Neural crest cell (in vitro differentiated cells): ENCODE measurements at regions not wholly inside any gene's neighbourhood (a gene's known extent, or its start where the extent isn't known, plus 50 kb on each side); places are given as distances from the start of the nearest gene placed in this dataset.
A peak's percentile ranks its signal among the peaks of the same experiment; 100 is the strongest.
"Not testable (repeated sequence)": the region's sequence is repeated elsewhere in the genome, so short reads cannot be mapped to it uniquely, and the experiment has no call there.

Experiments
- DNase-seq: peaks from one replicate; pipeline ENCODE4 v3.0.0; 2021; ENCODE audit warnings: low read depth, mixed read lengths, low spot score
- H3K27ac Mint-ChIP-seq: one replicate; pipeline ENCODE4 v1.8.0; 2021; ENCODE audit warnings: mild to moderate bottlenecking, mixed read lengths; ENCODE audit not compliant: unreplicated experiment
- H3K27me3 Mint-ChIP-seq: 2 replicates; pipeline ENCODE4 v1.8.0; 2021; ENCODE audit warnings: low read depth, mild to moderate bottlenecking, mixed read lengths
- H3K36me3 Mint-ChIP-seq: 2 replicates; pipeline ENCODE4 v1.8.0; 2021; ENCODE audit warnings: low read depth, mild to moderate bottlenecking, mixed read lengths
- H3K4me1 Mint-ChIP-seq: 2 replicates; pipeline ENCODE4 v1.8.0; 2021; ENCODE audit warnings: mixed read lengths
- H3K4me3 Mint-ChIP-seq: one replicate; pipeline ENCODE4 v1.8.0; 2021; ENCODE audit warnings: mild to moderate bottlenecking, mixed read lengths
- H3K9me3 Mint-ChIP-seq: 2 replicates; pipeline ENCODE4 v1.8.0; 2021; ENCODE audit warnings: mixed read lengths
- CTCF ChIP-seq: fragments of 200-600 bp; sonication (generic); conservative IDR thresholded peaks from 2 replicates; pipeline ENCODE4 v1.5.0; 2021; ENCODE audit warnings: antibody characterized with exemption, mild to moderate bottlenecking

GRCh38 chr6:112470376-112470775 lies 123.2 kb downstream of the RFPL4B start:
- Mint-ChIP-seq H3K4me1 (peaks cover 27% of the 10 kb centered on the region), H3K4me3 (no peak overlapping the region), H3K27ac (peak overlapping the region; percentile 22), H3K27me3 (no peaks in the 10 kb centered on the region), H3K36me3 (peaks cover 3% of the 10 kb centered on the region), H3K9me3 (peaks cover 3% of the 10 kb centered on the region)
- TF ChIP-seq CTCF: no peak
- DNase-seq: no peak

DNA sequence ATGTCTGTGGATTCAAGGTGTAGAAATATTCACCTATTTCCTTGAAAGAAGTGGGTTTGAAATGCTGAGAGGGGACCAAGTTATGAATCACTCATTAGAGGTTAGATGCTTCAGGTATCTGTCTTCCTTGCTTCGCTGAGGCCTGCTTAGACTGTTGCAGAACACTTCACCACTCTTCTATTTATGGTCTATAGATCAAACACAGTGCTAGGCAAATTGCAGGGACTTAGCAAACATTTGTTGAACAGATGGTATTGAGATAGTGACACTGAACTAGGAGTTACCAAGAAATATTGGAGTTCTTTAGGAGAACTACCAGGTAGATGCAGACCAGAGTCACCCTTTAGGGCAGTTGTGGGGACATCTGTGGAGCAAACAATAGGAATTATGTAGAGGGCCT lies 123.8 kb downstream of the RFPL4B start:
- peaks cover 3% of the 10 kb centered on the region for H3K36me3 Mint-ChIP-seq
- DNase-seq: no peak
- H3K4me3 Mint-ChIP-seq: no peak overlapping the region
- H3K27me3 Mint-ChIP-seq: no peaks in the 10 kb centered on the region
- H3K4me1 Mint-ChIP-seq: peaks cover 31% of the 10 kb centered on the region
- no peak overlapping the region for H3K27ac Mint-ChIP-seq
- no peak for TF ChIP-seq CTCF
- H3K9me3 Mint-ChIP-seq: peaks cover 3% of the 10 kb centered on the region

DNA sequence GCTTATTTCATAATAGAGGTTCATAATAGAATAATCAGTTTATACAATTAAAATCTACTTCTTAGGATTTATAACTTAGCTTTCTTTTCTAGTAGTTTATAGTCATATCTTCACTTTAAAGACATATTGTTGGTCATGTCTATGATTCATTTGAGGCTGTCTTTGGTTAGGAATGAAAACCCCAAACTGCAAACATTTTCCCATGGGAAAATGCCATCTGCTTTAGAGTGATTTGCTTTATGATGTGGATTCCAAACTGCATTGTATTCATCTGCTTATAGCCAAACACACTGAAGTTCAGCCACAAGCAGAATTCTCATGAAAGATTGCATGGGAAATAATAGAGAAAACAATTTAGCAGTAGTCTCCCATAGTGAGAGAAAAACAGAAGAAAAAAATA lies 128.0 kb downstream of the RFPL4B start:
- DNase-seq: no peak
- peaks cover 35% of the 10 kb centered on the region for H3K4me1 Mint-ChIP-seq
- peaks cover 3% of the 10 kb centered on the region for H3K36me3 Mint-ChIP-seq
- H3K27ac Mint-ChIP-seq: no peak overlapping the region
- H3K4me3 Mint-ChIP-seq: no peak overlapping the region
- H3K9me3 Mint-ChIP-seq: peaks cover 14% of the 10 kb centered on the region
- H3K27me3 Mint-ChIP-seq: no peaks in the 10 kb centered on the region
- TF ChIP-seq CTCF: no peak

- Mint-ChIP-seq H3K36me3 (no peaks in the 10 kb centered on the region), H3K9me3 (peaks cover 18% of the 10 kb centered on the region), H3K27me3 (no peaks in the 10 kb centered on the region), H3K27ac (no peak overlapping the region), H3K4me3 (no peak overlapping the region), H3K4me1 (peaks cover 17% of the 10 kb centered on the region)
- no peak for TF ChIP-seq CTCF
- DNase-seq: no peak
Observed at GRCh38 chr6:112477125-112477524, 130.0 kb downstream of the RFPL4B start.

- H3K4me1 Mint-ChIP-seq: peaks cover 16% of the 10 kb centered on the region
- TF ChIP-seq CTCF: no peak
- no peaks in the 10 kb centered on the region for H3K36me3 Mint-ChIP-seq
- no peak overlapping the region for H3K27ac Mint-ChIP-seq
- no peak overlapping the region for H3K4me3 Mint-ChIP-seq
- no peaks in the 10 kb centered on the region for H3K27me3 Mint-ChIP-seq
- DNase-seq: no peak
- H3K9me3 Mint-ChIP-seq: peaks cover 18% of the 10 kb centered on the region
Observed at GRCh38 chr6:112478036-112478435, 130.9 kb downstream of the RFPL4B start.

GRCh38 chr6:112479975-112480374 lies 132.8 kb downstream of the RFPL4B start:
- not testable (repeated sequence) for H3K4me3 Mint-ChIP-seq, H3K27me3 Mint-ChIP-seq, H3K36me3 Mint-ChIP-seq, H3K27ac Mint-ChIP-seq, DNase-seq
- Mint-ChIP-seq H3K4me1 (peaks cover 16% of the 10 kb centered on the region), H3K9me3 (peaks cover 18% of the 10 kb centered on the region)
